NCI-H146 treated with DMSO at 0.1 percent for 48 hours (cell line): ENCODE measurements at regions not wholly inside any gene's neighbourhood (a gene's known extent, or its start where the extent isn't known, plus 50 kb on each side); places are given as distances from the start of the nearest gene placed in this dataset.
"Not testable (repeated sequence)": the region's sequence is repeated elsewhere in the genome, so short reads cannot be mapped to it uniquely, and the experiment has no call there.

Experiments used
- DNase-seq: peaks from one replicate; lab custom pipeline; 2025; ENCODE audit not compliant: unreplicated experiment; lab: John Stamatoyannopoulos, UW

- DNase-seq, result no peak
Measured at GRCh38 chr7:10537764-10538163, 435.9 kb upstream of the PHF14 start.

- DNase-seq, result no peak
Measured at GRCh38 chr7:10557375-10557774, 416.3 kb upstream of the PHF14 start.

DNA sequence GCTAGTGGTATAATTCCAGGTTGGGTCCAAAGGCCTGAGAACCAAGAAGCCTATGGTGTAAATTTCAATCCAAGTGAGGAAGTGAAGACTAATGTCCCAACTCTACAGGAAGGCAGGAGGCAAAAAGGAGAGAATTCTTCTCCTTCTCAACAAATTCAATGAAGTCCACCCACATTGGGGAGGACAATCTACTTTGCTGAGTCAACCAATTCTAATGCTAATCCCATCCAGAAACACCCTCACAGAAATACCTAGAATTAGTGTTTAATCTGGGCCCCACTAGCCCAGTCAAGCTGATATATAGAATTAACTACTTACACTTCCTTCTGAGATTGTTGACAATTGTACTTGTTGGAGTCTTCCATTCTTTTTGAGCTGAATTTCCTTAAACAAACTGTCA, 413.2 kb upstream of the PHF14 start:
- DNase-seq, result no peak

DNA sequence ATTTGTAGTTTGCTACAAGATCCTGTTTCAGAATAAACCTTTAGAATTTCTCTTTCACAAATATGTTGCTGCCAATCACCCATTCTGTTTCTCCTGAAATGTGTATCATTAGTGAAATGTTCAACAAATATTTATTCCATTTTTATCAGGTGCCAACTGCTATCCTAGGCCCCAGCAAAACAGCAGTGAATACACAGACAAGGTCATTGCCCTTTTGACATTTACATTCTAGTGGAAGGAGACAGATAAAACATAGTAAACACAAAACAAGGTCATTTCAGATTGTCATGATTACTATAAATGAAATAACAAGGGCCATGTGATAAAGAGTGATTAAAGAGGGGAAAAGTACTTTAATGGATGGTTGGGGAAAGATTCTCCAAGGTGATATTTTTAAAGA, 404.8 kb upstream of the PHF14 start:
- DNase-seq, result no peak

DNA sequence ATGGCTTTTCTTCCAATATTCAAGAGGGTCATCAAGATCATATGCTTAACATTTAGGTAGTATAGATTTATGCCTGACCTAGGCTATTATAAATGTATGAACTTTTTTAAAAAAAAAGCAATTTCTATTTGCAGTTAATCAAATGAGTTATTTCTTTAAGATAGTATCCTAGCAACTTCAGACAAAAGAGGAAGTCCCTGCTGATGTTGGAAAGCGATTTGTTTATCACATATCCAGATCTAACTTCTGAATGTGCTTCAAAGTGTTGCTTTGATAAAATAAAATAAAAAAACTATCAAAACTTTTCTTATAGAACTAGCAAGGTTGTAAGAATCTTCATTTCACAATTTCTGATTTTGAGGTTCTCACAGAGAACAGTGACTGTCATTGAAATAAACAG, 401.9 kb upstream of the PHF14 start:
- DNase-seq, result peak; percentile 4

GRCh38 chr7:10577866-10578374, 395.8 kb upstream of the PHF14 start:
- no peak for DNase-seq

DNA sequence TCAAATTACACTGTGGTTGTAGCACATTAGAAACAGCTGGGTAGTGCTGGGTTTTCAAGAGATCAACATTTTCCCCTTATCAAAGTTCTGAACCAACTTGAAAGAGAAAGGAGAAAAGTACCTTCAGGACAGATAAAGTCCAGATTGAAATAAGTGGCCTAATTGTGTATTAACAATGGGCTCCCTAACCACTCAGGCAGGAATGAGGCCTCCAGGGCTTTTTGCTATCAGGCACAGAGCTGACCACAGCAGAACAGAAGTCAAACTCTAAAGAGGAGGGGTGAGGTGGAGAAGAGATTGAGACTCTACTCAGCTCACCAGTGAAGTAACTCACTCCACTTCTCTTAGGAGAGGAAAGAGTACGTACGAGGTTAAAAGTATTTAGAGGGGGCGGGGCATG, 394.1 kb upstream of the PHF14 start:
- no peak for DNase-seq

DNA sequence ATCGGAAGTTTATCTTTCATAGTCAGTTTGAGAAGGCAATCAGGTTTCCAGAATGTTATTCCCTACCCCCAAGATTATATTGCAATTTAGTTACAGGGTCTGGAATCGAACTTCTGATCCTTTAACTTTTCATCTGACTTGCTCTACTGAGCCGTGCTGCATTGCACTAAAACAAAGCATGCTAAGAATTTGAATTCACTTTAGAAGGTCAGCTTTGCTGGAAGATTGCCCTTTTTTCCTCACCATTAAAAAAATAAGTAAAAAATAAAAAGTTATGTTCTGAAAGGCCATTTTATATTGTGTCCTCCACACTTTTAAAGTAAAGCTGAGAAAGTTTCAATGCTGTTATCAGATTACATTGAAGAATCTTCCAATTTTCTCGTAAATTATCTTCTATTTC, 388.8 kb upstream of the PHF14 start:
- DNase-seq, result no peak

- DNase-seq, result no peak
Measured at GRCh38 chr7:10588084-10588483, 385.6 kb upstream of the PHF14 start.

- no peak for DNase-seq
Measured at GRCh38 chr7:10592604-10593003, 381.1 kb upstream of the PHF14 start.

- DNase-seq, result no peak
Measured at GRCh38 chr7:10593080-10593479, 380.6 kb upstream of the PHF14 start.

DNA sequence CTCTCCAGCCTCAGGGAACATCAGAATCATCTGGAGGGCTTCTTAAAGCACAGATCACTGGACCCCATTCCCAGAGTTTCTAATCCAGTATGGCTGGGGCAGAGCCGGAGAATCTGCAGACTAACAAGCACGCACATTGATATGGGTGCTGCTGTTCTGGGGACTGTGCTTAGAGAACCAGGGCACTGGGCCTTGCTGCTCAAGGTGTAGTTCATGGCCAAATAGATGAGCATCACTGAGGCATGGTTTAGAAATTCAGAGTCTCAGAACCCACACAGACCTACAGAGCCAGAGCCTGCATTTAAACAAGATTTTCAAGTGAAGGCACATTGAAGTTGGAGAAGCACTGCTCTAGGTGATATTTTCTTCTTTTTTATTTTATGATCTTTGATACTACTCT, 376.8 kb upstream of the PHF14 start:
- DNase-seq, result no peak

GRCh38 chr7:10604128-10604527, 369.5 kb upstream of the PHF14 start:
- no peak for DNase-seq

- no peak for DNase-seq
Measured at GRCh38 chr7:10612950-10613349, 360.7 kb upstream of the PHF14 start.

DNA sequence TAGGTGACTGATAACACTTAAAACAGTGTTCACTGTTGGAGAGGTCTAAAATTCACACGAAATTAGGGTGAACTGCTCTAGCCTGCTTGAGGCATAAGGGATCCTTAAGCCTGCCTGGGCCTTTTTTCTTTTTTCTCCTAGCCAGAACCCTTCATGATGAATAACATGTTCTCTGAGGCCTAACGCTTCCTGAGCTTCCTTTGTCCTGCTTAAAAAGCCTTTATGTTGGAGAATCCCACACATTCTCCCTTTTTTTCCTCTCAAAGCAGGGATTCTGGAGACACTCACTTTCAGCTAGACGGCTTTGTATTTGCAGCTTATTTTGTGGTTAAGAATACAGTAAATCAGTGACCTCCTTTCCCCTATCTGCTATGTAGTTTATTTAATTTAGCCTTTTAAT, 354.7 kb upstream of the PHF14 start:
- no peak for DNase-seq

- DNase-seq, result no peak
Measured at GRCh38 chr7:10632712-10633111, 341.0 kb upstream of the PHF14 start.

- no peak for DNase-seq
Measured at GRCh38 chr7:10634239-10634638, 339.4 kb upstream of the PHF14 start.

- no peak for DNase-seq
Measured at GRCh38 chr7:10637991-10638390, 335.7 kb upstream of the PHF14 start.

- DNase-seq, result no peak
Measured at GRCh38 chr7:10643545-10643944, 330.1 kb upstream of the PHF14 start.

GRCh38 chr7:10644849-10645248, 328.8 kb upstream of the PHF14 start:
- DNase-seq, result no peak

DNA sequence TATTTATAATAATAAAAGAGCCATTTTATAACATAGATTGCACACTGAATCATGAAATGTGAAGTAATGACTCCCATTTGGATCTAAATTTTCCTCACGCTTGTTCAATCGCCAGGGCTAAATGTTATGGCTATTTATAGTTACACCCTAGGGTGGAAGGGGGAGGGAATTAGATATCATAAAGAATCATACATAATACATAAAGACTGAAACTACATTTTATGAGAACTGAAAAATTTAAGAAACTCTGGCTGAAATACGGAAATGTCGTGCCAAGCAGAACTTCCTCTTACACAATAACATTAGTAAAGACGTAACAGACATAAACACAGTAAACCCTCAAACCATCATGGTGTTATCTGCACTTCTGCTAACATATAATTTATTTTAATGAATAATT, 327.5 kb upstream of the PHF14 start:
- DNase-seq, result no peak

DNA sequence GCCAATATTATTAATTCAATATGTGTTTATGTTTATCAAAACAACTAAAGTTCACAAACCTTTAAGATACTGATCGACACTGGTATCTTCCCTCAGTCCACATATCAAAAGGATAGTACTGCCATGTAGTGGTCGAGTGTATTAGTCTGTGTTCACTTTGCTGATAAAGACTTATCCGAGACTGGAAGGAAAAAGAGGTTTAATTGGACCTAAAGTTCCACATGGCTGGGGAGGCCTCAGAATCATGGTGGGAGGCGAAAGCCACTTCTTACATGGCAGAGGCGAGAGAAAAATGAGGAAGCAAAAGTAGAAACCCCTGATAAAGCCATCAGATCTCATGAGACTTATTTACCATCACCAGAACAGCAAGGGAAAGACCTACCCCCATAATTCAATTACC, 325.4 kb upstream of the PHF14 start:
- no peak for DNase-seq

GRCh38 chr7:10649120-10649519, 324.6 kb upstream of the PHF14 start:
- not testable (repeated sequence) for DNase-seq

- no peak for DNase-seq
Measured at GRCh38 chr7:10655031-10655430, 318.6 kb upstream of the PHF14 start.
